HEK293 (cell line): ENCODE measurements at regions not wholly inside any gene's neighbourhood (a gene's known extent, or its start where the extent isn't known, plus 50 kb on each side); places are given as distances from the start of the nearest gene placed in this dataset.

ENCODE experiments used
- CTCF ChIA-PET: fragments of 350-600 bp; formaldehyde crosslinking; extraction: SDS; loops from one replicate; lab custom pipeline; 2021; ENCODE audit warnings: antibody characterized with exemption; lab: Yijun Ruan, JAX
- POLR2A ChIA-PET: fragments of 300-600 bp; formaldehyde crosslinking; extraction: SDS; loops from one replicate; lab custom pipeline; 2020; ENCODE audit warnings: antibody characterized with exemption, inconsistent platforms; lab: Yijun Ruan, JAX
- H3K27ac ChIP-seq: fragments of 200-500 bp; sonication (Bioruptor generic); 2 replicates; pipeline ENCODE4 v1.5.1; 2014; ENCODE audit warnings: low read depth, low read length, control low read depth, inconsistent platforms; ENCODE audit errors: extremely low read depth
- H3K36me3 ChIP-seq, 2 experiments: fragments of 200-500 bp in 1 of 2; sonication (Bioruptor generic) in 1 of 2; 1 replicate in 1 of 2; 2 replicates in 1 of 2; pipeline ENCODE4 v1.5.1; 2014 to 2017; ENCODE audit warnings: inconsistent platforms in 2 of 2, low read length in 2 of 2; ENCODE audit not compliant: control insufficient read depth in 2 of 2, insufficient read depth in 1 of 2
- H3K4me1 ChIP-seq: fragments of 200-500 bp; sonication (Bioruptor generic); 2 replicates; pipeline ENCODE4 v1.5.1; 2014; ENCODE audit warnings: mild to moderate bottlenecking, low read length, inconsistent platforms; ENCODE audit not compliant: control insufficient read depth, insufficient read depth
- H3K4me3 ChIP-seq: 2 replicates; pipeline ENCODE4 v1.5.1; 2011; ENCODE audit warnings: low read depth, mild to moderate bottlenecking, control low read depth, low read length, moderate library complexity
- H3K9me3 ChIP-seq: fragments of 200-500 bp; sonication (Bioruptor generic); 2 replicates; pipeline ENCODE4 v1.5.1; 2014; ENCODE audit warnings: low read depth, low read length, inconsistent platforms; ENCODE audit not compliant: control insufficient read depth, insufficient read depth
- BCL11B ChIP-seq: fragments of 450-650 bp; formaldehyde crosslinking; IDR thresholded peaks from 2 replicates; pipeline ENCODE4 v1.5.1; 2016; ENCODE audit warnings: low read depth, missing biosample characterization, missing genetic modification characterization
- GLI4 ChIP-seq: fragments of 450-650 bp; formaldehyde crosslinking; IDR thresholded peaks from 2 replicates; pipeline ENCODE4 v1.5.1; 2016; ENCODE audit warnings: missing biosample characterization, missing genetic modification characterization
- KLF1 ChIP-seq: fragments of 450-650 bp; formaldehyde crosslinking; IDR thresholded peaks from 2 replicates; pipeline ENCODE4 v1.5.1; 2016; ENCODE audit warnings: missing biosample characterization, missing genetic modification characterization
- WT1 ChIP-seq: fragments of 450-650 bp; formaldehyde crosslinking; IDR thresholded peaks from 2 replicates; pipeline ENCODE4 v1.5.1; 2016; ENCODE audit warnings: missing biosample characterization, missing genetic modification characterization
- ZBTB1 ChIP-seq: fragments of 450-650 bp; formaldehyde crosslinking; IDR thresholded peaks from 2 replicates; pipeline ENCODE4 v1.5.1; 2016; ENCODE audit warnings: missing biosample characterization, missing genetic modification characterization
- ZBTB48 ChIP-seq: fragments of 450-650 bp; formaldehyde crosslinking; IDR thresholded peaks from 2 replicates; pipeline ENCODE4 v1.5.1; 2016; ENCODE audit warnings: missing biosample characterization, missing genetic modification characterization
- ZFHX2 ChIP-seq: fragments of 450-650 bp; formaldehyde crosslinking; conservative IDR thresholded peaks from 2 replicates; pipeline ENCODE4 v1.5.1; 2016; ENCODE audit warnings: missing biosample characterization, missing genetic modification characterization
- ZFP41 ChIP-seq: fragments of 450-650 bp; formaldehyde crosslinking; IDR thresholded peaks from 2 replicates; pipeline ENCODE4 v1.5.1; 2016; ENCODE audit warnings: missing biosample characterization, missing genetic modification characterization, borderline replicate concordance
- ZNF2 ChIP-seq: fragments of 450-650 bp; formaldehyde crosslinking; IDR thresholded peaks from 2 replicates; pipeline ENCODE4 v1.5.1; 2016; ENCODE audit warnings: missing biosample characterization, missing genetic modification characterization
- ZNF211 ChIP-seq: fragments of 450-650 bp; formaldehyde crosslinking; IDR thresholded peaks from 2 replicates; pipeline ENCODE4 v1.5.1; 2016; ENCODE audit warnings: low read depth, missing biosample characterization, missing genetic modification characterization
- ZNF214 ChIP-seq: fragments of 450-650 bp; formaldehyde crosslinking; IDR thresholded peaks from 2 replicates; pipeline ENCODE4 v1.5.1; 2017; ENCODE audit warnings: missing biosample characterization, mild to moderate bottlenecking, missing genetic modification characterization, borderline replicate concordance
- ZNF366 ChIP-seq: fragments of 450-650 bp; formaldehyde crosslinking; conservative IDR thresholded peaks from 2 replicates; pipeline ENCODE4 v1.5.1; 2016; ENCODE audit warnings: missing biosample characterization, missing genetic modification characterization
- ZNF600 ChIP-seq: fragments of 450-650 bp; formaldehyde crosslinking; IDR thresholded peaks from 2 replicates; pipeline ENCODE4 v1.5.1; 2016; ENCODE audit warnings: missing biosample characterization, missing genetic modification characterization
- ZNF843 ChIP-seq: fragments of 450-650 bp; formaldehyde crosslinking; IDR thresholded peaks from 2 replicates; pipeline ENCODE4 v1.5.1; 2016; ENCODE audit warnings: missing biosample characterization, missing genetic modification characterization
- ZSCAN16 ChIP-seq: fragments of 450-650 bp; formaldehyde crosslinking; IDR thresholded peaks from 2 replicates; pipeline ENCODE4 v1.5.1; 2016; ENCODE audit warnings: missing biosample characterization, missing genetic modification characterization
- TF ChIP-seq, protein P1 (sequence below): fragments of 450-650 bp; formaldehyde crosslinking; IDR thresholded peaks from 2 replicates; pipeline ENCODE4 v1.5.1; 2016; ENCODE audit warnings: missing biosample characterization, missing genetic modification characterization
- TF ChIP-seq, protein P2 (sequence below): fragments of 450-650 bp; formaldehyde crosslinking; IDR thresholded peaks from 2 replicates; pipeline ENCODE4 v1.5.1; 2017; ENCODE audit warnings: missing biosample characterization, missing genetic modification characterization
- TF ChIP-seq, protein P3 (sequence below): fragments of 450-650 bp; formaldehyde crosslinking; IDR thresholded peaks from 2 replicates; pipeline ENCODE4 v1.5.1; 2016; ENCODE audit warnings: missing biosample characterization, missing genetic modification characterization

DNA sequence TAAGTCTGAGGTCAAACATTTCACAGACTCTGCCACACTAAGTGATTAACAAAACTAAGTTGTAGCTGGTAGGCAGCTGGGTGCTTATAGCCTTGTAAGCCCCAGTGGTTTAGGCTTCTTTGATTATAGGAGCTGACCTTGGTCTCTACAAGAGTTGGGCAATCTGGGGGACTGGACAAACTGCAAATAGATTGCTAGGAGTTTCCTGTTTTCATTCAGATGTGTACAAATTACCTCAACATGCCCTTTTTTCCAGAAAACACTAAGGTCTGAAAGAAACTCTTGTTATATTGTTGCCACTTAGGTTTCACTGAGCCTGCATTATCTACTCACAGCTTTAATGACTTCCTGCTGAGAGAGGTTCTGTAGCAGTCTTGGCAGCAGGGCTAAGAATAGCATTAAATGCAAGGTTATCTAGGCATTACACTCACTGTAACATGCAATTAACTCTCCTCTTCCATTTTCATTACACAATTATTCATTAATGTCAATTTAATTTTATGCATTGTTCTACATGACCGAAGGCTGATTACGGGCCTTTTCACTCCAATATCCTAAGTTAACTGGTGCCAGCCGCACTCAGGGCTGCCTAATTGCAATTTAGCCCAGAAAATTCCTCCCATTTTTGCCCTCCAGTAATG lies 314.0 kb downstream of the LMO4 start (continued):
- TF ChIP-seq KLF1 (no peak), WT1 (tag by site-specific recombination) (peak; percentile 79), ZBTB48 (tag by site-specific recombination) (no peak), ZNF600 (tag by site-specific recombination) (no peak), ZBTB1 (tag by site-specific recombination) (0 out of 2 replicates have a peak, but pooled peaks have one; percentile 27), ZSCAN16 (no peak), ZNF366 (peak; percentile 50; the same call in 1 of the 2 replicates), ZNF211 (tag by site-specific recombination) (no peak), ZNF2 (tag by site-specific recombination) (0 out of 2 replicates have a peak, but pooled peaks have one; percentile 29), ZNF843 (peak; percentile 88), ZFHX2 (tag by site-specific recombination) (no peak), ZFP41 (tag by site-specific recombination) (no peak)
- TF ChIP-seq, protein P1, sequence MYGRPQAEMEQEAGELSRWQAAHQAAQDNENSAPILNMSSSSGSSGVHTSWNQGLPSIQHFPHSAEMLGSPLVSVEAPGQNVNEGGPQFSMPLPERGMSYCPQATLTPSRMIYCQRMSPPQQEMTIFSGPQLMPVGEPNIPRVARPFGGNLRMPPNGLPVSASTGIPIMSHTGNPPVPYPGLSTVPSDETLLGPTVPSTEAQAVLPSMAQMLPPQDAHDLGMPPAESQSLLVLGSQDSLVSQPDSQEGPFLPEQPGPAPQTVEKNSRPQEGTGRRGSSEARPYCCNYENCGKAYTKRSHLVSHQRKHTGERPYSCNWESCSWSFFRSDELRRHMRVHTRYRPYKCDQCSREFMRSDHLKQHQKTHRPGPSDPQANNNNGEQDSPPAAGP, result no peak
- TF ChIP-seq, all 188 proteins: peak for 30

DNA sequence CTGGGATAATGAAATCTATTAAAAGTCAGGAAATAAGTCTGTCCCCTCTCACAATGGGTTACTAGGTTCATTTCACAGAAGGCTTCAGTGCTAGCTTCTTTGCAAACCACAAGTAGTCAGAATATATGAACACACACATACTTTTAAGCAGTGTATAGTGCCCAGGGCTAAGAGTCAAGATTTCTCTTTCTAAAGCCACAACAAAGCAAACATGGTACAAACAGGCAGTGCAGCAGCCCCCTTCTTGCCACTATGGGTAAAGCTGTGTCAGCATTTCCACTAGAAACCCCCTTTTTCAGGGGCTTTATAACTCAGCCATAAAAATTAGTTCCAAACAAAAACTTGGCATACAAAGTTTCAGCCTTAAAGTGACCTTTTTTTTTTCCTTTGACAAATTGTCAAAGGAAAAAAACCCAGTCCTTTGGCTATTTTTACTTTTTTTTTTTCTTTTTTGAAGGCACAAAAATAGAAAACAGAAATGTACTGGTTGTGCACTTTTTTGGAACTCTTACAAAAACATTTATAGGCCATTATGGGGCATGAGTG lies 315.4 kb downstream of the LMO4 start:
- CTCF ChIA-PET, result interaction anchor here (1.0 kb wide), 1 partner anchor 10 kb away, joined by 3 read pairs; no protein-coding TSS in a partner anchor
- Histone ChIP-seq H3K27ac (no peak overlapping the region), H3K4me3 (no peak overlapping the region), H3K9me3 (no peaks in the 10 kb centered on the region), H3K36me3 (no peaks in the 10 kb centered on the region), H3K4me1 (peaks cover 19% of the 10 kb centered on the region)
- TF ChIP-seq, protein P2, sequence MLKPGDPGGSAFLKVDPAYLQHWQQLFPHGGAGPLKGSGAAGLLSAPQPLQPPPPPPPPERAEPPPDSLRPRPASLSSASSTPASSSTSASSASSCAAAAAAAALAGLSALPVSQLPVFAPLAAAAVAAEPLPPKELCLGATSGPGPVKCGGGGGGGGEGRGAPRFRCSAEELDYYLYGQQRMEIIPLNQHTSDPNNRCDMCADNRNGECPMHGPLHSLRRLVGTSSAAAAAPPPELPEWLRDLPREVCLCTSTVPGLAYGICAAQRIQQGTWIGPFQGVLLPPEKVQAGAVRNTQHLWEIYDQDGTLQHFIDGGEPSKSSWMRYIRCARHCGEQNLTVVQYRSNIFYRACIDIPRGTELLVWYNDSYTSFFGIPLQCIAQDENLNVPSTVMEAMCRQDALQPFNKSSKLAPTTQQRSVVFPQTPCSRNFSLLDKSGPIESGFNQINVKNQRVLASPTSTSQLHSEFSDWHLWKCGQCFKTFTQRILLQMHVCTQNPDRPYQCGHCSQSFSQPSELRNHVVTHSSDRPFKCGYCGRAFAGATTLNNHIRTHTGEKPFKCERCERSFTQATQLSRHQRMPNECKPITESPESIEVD, result peak; percentile 59
- TF ChIP-seq GLI4 (tag by site-specific recombination), result no peak
- TF ChIP-seq ZNF214 (tag by site-specific recombination), result no peak
- TF ChIP-seq, protein P3, sequence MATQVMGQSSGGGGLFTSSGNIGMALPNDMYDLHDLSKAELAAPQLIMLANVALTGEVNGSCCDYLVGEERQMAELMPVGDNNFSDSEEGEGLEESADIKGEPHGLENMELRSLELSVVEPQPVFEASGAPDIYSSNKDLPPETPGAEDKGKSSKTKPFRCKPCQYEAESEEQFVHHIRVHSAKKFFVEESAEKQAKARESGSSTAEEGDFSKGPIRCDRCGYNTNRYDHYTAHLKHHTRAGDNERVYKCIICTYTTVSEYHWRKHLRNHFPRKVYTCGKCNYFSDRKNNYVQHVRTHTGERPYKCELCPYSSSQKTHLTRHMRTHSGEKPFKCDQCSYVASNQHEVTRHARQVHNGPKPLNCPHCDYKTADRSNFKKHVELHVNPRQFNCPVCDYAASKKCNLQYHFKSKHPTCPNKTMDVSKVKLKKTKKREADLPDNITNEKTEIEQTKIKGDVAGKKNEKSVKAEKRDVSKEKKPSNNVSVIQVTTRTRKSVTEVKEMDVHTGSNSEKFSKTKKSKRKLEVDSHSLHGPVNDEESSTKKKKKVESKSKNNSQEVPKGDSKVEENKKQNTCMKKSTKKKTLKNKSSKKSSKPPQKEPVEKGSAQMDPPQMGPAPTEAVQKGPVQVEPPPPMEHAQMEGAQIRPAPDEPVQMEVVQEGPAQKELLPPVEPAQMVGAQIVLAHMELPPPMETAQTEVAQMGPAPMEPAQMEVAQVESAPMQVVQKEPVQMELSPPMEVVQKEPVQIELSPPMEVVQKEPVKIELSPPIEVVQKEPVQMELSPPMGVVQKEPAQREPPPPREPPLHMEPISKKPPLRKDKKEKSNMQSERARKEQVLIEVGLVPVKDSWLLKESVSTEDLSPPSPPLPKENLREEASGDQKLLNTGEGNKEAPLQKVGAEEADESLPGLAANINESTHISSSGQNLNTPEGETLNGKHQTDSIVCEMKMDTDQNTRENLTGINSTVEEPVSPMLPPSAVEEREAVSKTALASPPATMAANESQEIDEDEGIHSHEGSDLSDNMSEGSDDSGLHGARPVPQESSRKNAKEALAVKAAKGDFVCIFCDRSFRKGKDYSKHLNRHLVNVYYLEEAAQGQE (tag by site-specific recombination), result no peak
- TF ChIP-seq BCL11B (tag by site-specific recombination), result no peak
- POLR2A ChIA-PET, result no interaction called here
